Endothelial cell of umbilical vein (primary cell): ENCODE measurements at regions not wholly inside any gene's neighbourhood (a gene's known extent, or its start where the extent isn't known, plus 50 kb on each side); places are given as distances from the start of the nearest gene placed in this dataset.

Source experiments
- BruUV-seq: library from RNA; stranded (reverse); fragments of 400-500 nt; replicated peaks from 2 replicates; lab custom pipeline; 2021; lab: Mats Ljungman, UMichigan
- CTCF ChIA-PET: fragments of 300-600, 350-600 bp; sonication (Branson Sonifier 250); formaldehyde crosslinking; loops from one replicate; lab custom pipeline; 2021; ENCODE audit warnings: antibody characterized with exemption, inconsistent platforms; lab: Charles Lee
- POLR2A ChIA-PET: fragments of 300-600, 350-600 bp; sonication (Branson Sonifier 250); formaldehyde crosslinking; loops from one replicate; lab custom pipeline; 2021; ENCODE audit warnings: antibody characterized with exemption, inconsistent platforms; lab: Charles Lee
- DNase-seq: peaks from one replicate; pipeline ENCODE4 v3.0.0-alpha.2; 2011; ENCODE audit warnings: low read depth, low spot score
- FAIRE-seq: peaks from 2 replicates; lab custom pipeline; 2011; peaks lifted over from hg19 to GRCh38; lab: Jason Lieb, UNC
- H2AFZ ChIP-seq: 2 replicates; pipeline ENCODE4 v1.6.0; 2012; ENCODE audit warnings: low read depth, low read length, control low read depth, inconsistent platforms
- H3K27ac ChIP-seq: 2 replicates; pipeline ENCODE4 v1.5.1; 2011; ENCODE audit warnings: low read depth, mild to moderate bottlenecking, control low read depth, low read length, moderate library complexity; ENCODE audit not compliant: insufficient read depth
- H3K27me3 ChIP-seq, 2 experiments: 2 replicates each; pipeline versions ENCODE4 v1.6.0 to v1.6.1; 2011; ENCODE audit warnings: low read length in 2 of 2, mixed read lengths in 1 of 2; ENCODE audit not compliant: control insufficient read depth in 2 of 2, insufficient read depth in 2 of 2
- H3K36me3 ChIP-seq, 2 experiments: 2 replicates in 1 of 2; 3 replicates in 1 of 2; pipeline ENCODE4 v1.5.1; 2011; ENCODE audit warnings: low read length in 2 of 2, mild to moderate bottlenecking in 1 of 2, moderate library complexity in 1 of 2; ENCODE audit not compliant: control insufficient read depth in 2 of 2, insufficient read depth in 2 of 2; ENCODE audit errors: extremely low read depth in 1 of 2
- H3K4me1 ChIP-seq: 3 replicates; pipeline ENCODE4 v1.5.1; 2011; ENCODE audit warnings: mild to moderate bottlenecking, low read length; ENCODE audit not compliant: control insufficient read depth, insufficient read depth; ENCODE audit errors: extremely low read depth
- H3K4me2 ChIP-seq: 2 replicates; pipeline ENCODE4 v1.6.1; 2011; ENCODE audit warnings: low read length, control low read depth, mixed read lengths; ENCODE audit not compliant: insufficient read depth
- H3K4me3 ChIP-seq, 3 experiments: fragments of 200-600 bp in 1 of 3; sonication (generic), shearing (Covaris generic) in 1 of 3; replicated peaks in 1 of 3; 2 replicates each; pipeline ENCODE4 v1.5.1; 2011 to 2016; ENCODE audit warnings: control low read depth in 3 of 3, low read length in 3 of 3, mild to moderate bottlenecking in 2 of 3, inconsistent platforms in 1 of 3, low read depth in 1 of 3, moderate library complexity in 1 of 3; ENCODE audit not compliant: insufficient read depth in 1 of 3
- H3K79me2 ChIP-seq: 2 replicates; pipeline ENCODE4 v1.6.0; 2012; ENCODE audit warnings: low read length, inconsistent platforms; ENCODE audit not compliant: control insufficient read depth, insufficient read depth
- H3K9ac ChIP-seq: replicated peaks from 2 replicates; pipeline ENCODE3; 2011; ENCODE audit warnings: low read length, control low read depth; ENCODE audit not compliant: insufficient read depth; ENCODE audit errors: extremely low read depth
- H3K9me1 ChIP-seq: replicated peaks from 3 replicates; pipeline ENCODE4 v1.6.0; 2011; ENCODE audit warnings: mild to moderate bottlenecking, low read length; ENCODE audit not compliant: control insufficient read depth, insufficient read depth; ENCODE audit errors: extremely low read depth
- H3K9me3 ChIP-seq: replicated peaks from 2 replicates; pipeline ENCODE4 v1.5.1; 2012; ENCODE audit warnings: low read length, inconsistent platforms; ENCODE audit not compliant: control insufficient read depth, insufficient read depth
- H4K20me1 ChIP-seq: replicated peaks from 2 replicates; pipeline ENCODE3; 2011; ENCODE audit warnings: mild to moderate bottlenecking, low read length; ENCODE audit not compliant: control insufficient read depth, insufficient read depth; ENCODE audit errors: extremely low read depth
- EZH2 ChIP-seq: IDR thresholded peaks from 2 replicates; pipeline ENCODE4 v1.6.1; 2012; ENCODE audit warnings: borderline replicate concordance, low read depth, mild to moderate bottlenecking, moderate library complexity, low read length, inconsistent platforms; ENCODE audit not compliant: severe bottlenecking
- FOS ChIP-seq: IDR thresholded peaks from 2 replicates; pipeline ENCODE4 v1.6.1; 2011; ENCODE audit warnings: mild to moderate bottlenecking, low read length, moderate library complexity, borderline replicate concordance; ENCODE audit not compliant: insufficient read depth
- GATA2 ChIP-seq: IDR thresholded peaks from 2 replicates; pipeline ENCODE4 v1.7.0; 2011; ENCODE audit warnings: low read depth, mild to moderate bottlenecking, moderate library complexity, mixed read lengths, low read length; ENCODE audit not compliant: insufficient read length, insufficient read depth
- JUN ChIP-seq: IDR thresholded peaks from 2 replicates; pipeline ENCODE4 v1.6.1; 2011; ENCODE audit warnings: borderline replicate concordance, low read depth; ENCODE audit not compliant: insufficient read length, insufficient read depth
- MYC ChIP-seq: IDR thresholded peaks from one replicate; pipeline ENCODE4 v1.6.1; 2011; ENCODE audit warnings: mild to moderate bottlenecking, low read depth, low read length
- POLR2A ChIP-seq: IDR thresholded peaks from 2 replicates; pipeline ENCODE4 v1.6.1; 2012; ENCODE audit warnings: low read depth, mild to moderate bottlenecking, control low read depth, low read length
- POLR2AphosphoS5 ChIP-seq: IDR thresholded peaks from 2 replicates; pipeline ENCODE4 v1.6.1; 2012; ENCODE audit warnings: low read depth, mild to moderate bottlenecking, control low read depth, low read length, moderate library complexity; ENCODE audit not compliant: insufficient read depth
- dilution Hi-C: fragments of 300-500 bp; cut with MboI; formaldehyde crosslinking; loops from one replicate; pipeline ENCODE4 v1.15.0; 2019; ENCODE audit warnings: low sequenced_read_pairs; ENCODE audit not compliant: extremely low pct_ligation_motif_present
- intact Hi-C: fragments of 100-400 bp; cut with micrococcal nuclease; formaldehyde crosslinking; loops from one replicate; pipeline ENCODE4 v1.10.0; 2022
- TF ChIP-seq, protein P1 (sequence below), 2 donors: IDR thresholded peaks; 1 replicate in 1 of 2; 2 replicates in 1 of 2; pipeline ENCODE4 v1.5.1; 2011; ENCODE audit warnings: low read length in 2 of 2, mild to moderate bottlenecking in 2 of 2, moderate library complexity in 2 of 2, control low read depth in 1 of 2, inconsistent platforms in 1 of 2, low read depth in 1 of 2; ENCODE audit not compliant: insufficient read depth in 1 of 2; ENCODE audit errors: extremely low read depth in 1 of 2
- TF ChIP-seq, protein P2 (sequence below): IDR thresholded peaks from 2 replicates; pipeline ENCODE4 v1.6.1; 2011; ENCODE audit not compliant: insufficient read depth, insufficient read length

DNA sequence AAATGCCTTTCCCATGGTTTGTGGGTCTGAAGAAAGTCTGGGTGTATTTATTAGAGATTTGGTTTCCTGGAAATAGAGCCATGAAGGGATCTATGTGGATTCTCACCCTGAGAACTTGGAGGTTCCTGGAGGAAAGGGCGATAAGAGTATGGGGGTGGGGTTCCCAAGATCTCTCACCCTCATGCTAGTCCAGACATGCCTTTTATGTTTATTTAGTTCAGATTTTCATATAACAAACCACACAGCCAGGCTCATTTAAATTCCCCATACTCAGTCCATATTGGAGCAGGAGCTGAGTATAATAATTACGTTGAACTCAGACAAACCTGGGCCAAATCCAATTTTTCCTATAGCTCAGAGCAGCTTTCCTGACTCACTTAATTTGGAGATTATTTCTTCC, 566.6 kb downstream of the GOLGA6L6 start:
- Histone ChIP-seq H3K4me2 (no peak overlapping the region), H3K27ac (no peak overlapping the region), H3K4me1 (no peaks in the 10 kb centered on the region), H3K9ac (no peak overlapping the region), H4K20me1 (no peaks in the 10 kb centered on the region), H3K9me1 (no peaks in the 10 kb centered on the region), H3K27me3 (no peaks in the 10 kb centered on the region), H3K4me3 (no peak overlapping the region), H3K36me3 (no peaks in the 10 kb centered on the region), H3K9me3 (peaks cover 3% of the 10 kb centered on the region), H3K79me2 (no peaks in the 10 kb centered on the region), H2AFZ (no peak overlapping the region)
- intact Hi-C loops (no loop called here), dilution Hi-C loops (no loop called here)
- ChIA-PET POLR2A (no interaction called here), CTCF (no interaction called here)
- TF ChIP-seq, protein P1, sequence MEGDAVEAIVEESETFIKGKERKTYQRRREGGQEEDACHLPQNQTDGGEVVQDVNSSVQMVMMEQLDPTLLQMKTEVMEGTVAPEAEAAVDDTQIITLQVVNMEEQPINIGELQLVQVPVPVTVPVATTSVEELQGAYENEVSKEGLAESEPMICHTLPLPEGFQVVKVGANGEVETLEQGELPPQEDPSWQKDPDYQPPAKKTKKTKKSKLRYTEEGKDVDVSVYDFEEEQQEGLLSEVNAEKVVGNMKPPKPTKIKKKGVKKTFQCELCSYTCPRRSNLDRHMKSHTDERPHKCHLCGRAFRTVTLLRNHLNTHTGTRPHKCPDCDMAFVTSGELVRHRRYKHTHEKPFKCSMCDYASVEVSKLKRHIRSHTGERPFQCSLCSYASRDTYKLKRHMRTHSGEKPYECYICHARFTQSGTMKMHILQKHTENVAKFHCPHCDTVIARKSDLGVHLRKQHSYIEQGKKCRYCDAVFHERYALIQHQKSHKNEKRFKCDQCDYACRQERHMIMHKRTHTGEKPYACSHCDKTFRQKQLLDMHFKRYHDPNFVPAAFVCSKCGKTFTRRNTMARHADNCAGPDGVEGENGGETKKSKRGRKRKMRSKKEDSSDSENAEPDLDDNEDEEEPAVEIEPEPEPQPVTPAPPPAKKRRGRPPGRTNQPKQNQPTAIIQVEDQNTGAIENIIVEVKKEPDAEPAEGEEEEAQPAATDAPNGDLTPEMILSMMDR (IDR thresholded peaks at IDR 0.05; ENCODE audit: extremely low read depth in 1 of 2, insufficient read depth in 1 of 2, low read depth in 1 of 2, low read length in 2 of 2), result no peak
- no peak for TF ChIP-seq POLR2A
- no peak for TF ChIP-seq EZH2
- TF ChIP-seq, protein P2, sequence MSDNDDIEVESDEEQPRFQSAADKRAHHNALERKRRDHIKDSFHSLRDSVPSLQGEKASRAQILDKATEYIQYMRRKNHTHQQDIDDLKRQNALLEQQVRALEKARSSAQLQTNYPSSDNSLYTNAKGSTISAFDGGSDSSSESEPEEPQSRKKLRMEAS, result no peak
- TF ChIP-seq GATA2, result no peak
- TF ChIP-seq JUN, result no peak
- no peak for TF ChIP-seq FOS
- TF ChIP-seq MYC, result no peak
- TF ChIP-seq POLR2AphosphoS5, result no peak
- FAIRE-seq (no peak), DNase-seq (no peak)
- no TSS peak for BruUV-seq
